ENCODE measurements at regions not wholly inside any gene's neighbourhood (a gene's known extent, or its start where the extent isn't known, plus 50 kb on each side); places are given as distances from the start of the nearest gene placed in this dataset.

- DNase-seq (ENCODE audit: low spot score) = no peak
- no peaks in the 10 kb centered on the region for H3K4me1 ChIP-seq (ENCODE audit: control insufficient read depth in 4 of 4, insufficient read depth in 4 of 4, low read length in 3 of 4)
- H3K9me3 ChIP-seq (ENCODE audit: control insufficient read depth in 4 of 4, low read length in 3 of 4) = no peaks in the 10 kb centered on the region
- H3K27me3 ChIP-seq (ENCODE audit: control insufficient read depth in 4 of 4, insufficient read depth in 4 of 4, low read length in 3 of 4) = no peaks in the 10 kb centered on the region
- no peak overlapping the region for H3K4me3 ChIP-seq (ENCODE audit: low read depth in 1 of 3, low read length in 3 of 3)
- no peak overlapping the region for H3K9ac ChIP-seq (ENCODE audit: low read depth in 1 of 2, low read length in 2 of 2)
- H3K27ac ChIP-seq (ENCODE audit: low read depth in 1 of 2, low read length in 2 of 2) = no peak overlapping the region
- H3K36me3 ChIP-seq (ENCODE audit: control insufficient read depth in 4 of 4, insufficient read depth in 3 of 4, low read depth in 1 of 4, low read length in 3 of 4) = no peaks in the 10 kb centered on the region
- TF ChIP-seq EGR1 (IDR thresholded peaks at IDR 0.05; ENCODE audit: low read depth in 2 of 2) (no peak), ZBTB33 (IDR thresholded peaks at IDR 0.05) (no peak), TAF1 (conservative IDR thresholded peaks at IDR 0.05) (no peak), NR2F2 (IDR thresholded peaks at IDR 0.05) (no peak), HNF4A (conservative IDR thresholded peaks at IDR 0.05) (no peak), JUND (IDR thresholded peaks at IDR 0.05) (no peak), SP1 (IDR thresholded peaks at IDR 0.05) (no peak), GABPA (IDR thresholded peaks at IDR 0.05 in 1 of 2, conservative IDR thresholded peaks at IDR 0.05 in 1 of 2) (no peak), REST (IDR thresholded peaks at IDR 0.05) (no peak), FOXA2 (IDR thresholded peaks at IDR 0.05) (no peak), FOXA1 (IDR thresholded peaks at IDR 0.05) (no peak)
Measured at GRCh38 chr10:109239371-109239770, 683.9 kb downstream of the XPNPEP1 start.

- DNase-seq (ENCODE audit: low spot score) = no peak
Measured at GRCh38 chr10:109237682-109238081, 685.6 kb downstream of the XPNPEP1 start.

More at GRCh38 chr10:109237682-109238081, 685.6 kb downstream of the XPNPEP1 start:
- Histone ChIP-seq H3K4me1 (ENCODE audit: control insufficient read depth in 4 of 4, insufficient read depth in 4 of 4, low read length in 3 of 4) (no peaks in the 10 kb centered on the region), H3K4me3 (ENCODE audit: low read depth in 1 of 3, low read length in 3 of 3) (no peak overlapping the region), H3K9me3 (ENCODE audit: control insufficient read depth in 4 of 4, low read length in 3 of 4) (no peaks in the 10 kb centered on the region), H3K27me3 (ENCODE audit: control insufficient read depth in 4 of 4, insufficient read depth in 4 of 4, low read length in 3 of 4) (no peaks in the 10 kb centered on the region), H3K36me3 (ENCODE audit: control insufficient read depth in 4 of 4, insufficient read depth in 3 of 4, low read depth in 1 of 4, low read length in 3 of 4) (no peaks in the 10 kb centered on the region), H3K9ac (ENCODE audit: low read depth in 1 of 2, low read length in 2 of 2) (no peak overlapping the region), H3K27ac (ENCODE audit: low read depth in 1 of 2, low read length in 2 of 2) (no peak overlapping the region)
- no peak for TF ChIP-seq ATF3 (IDR thresholded peaks at IDR 0.05)
- TF ChIP-seq SP1 (IDR thresholded peaks at IDR 0.05) = no peak
- TF ChIP-seq CTCF (IDR thresholded peaks at IDR 0.05; ENCODE audit: low read depth, low read length, missing input control) = no peak
- TF ChIP-seq ZBTB33 (IDR thresholded peaks at IDR 0.05) = no peak
- TF ChIP-seq GABPA (IDR thresholded peaks at IDR 0.05 in 1 of 2, conservative IDR thresholded peaks at IDR 0.05 in 1 of 2) = no peak
- TF ChIP-seq RAD21 (IDR thresholded peaks at IDR 0.05) = no peak
- no peak for TF ChIP-seq NR2F2 (IDR thresholded peaks at IDR 0.05)
- TF ChIP-seq RXRA (IDR thresholded peaks at IDR 0.05) = no peak
- no peak for TF ChIP-seq YY1 (IDR thresholded peaks at IDR 0.05)
- no peak for TF ChIP-seq TAF1 (conservative IDR thresholded peaks at IDR 0.05)
- no peak for TF ChIP-seq EGR1 (IDR thresholded peaks at IDR 0.05; ENCODE audit: low read depth in 2 of 2)
- no peak for TF ChIP-seq JUND (IDR thresholded peaks at IDR 0.05)
- no peak for TF ChIP-seq HNF4G (IDR thresholded peaks at IDR 0.05)
- WGBS = 85% methylated on average over 4 of the region's 4 CpGs

Data from liver (tissue), 8 donors.